ENCODE measurements at regions not wholly inside any gene's neighbourhood (a gene's known extent, or its start where the extent isn't known, plus 50 kb on each side); places are given as distances from the start of the nearest gene placed in this dataset.
"Not testable (repeated sequence)": the region's sequence is repeated elsewhere in the genome, so short reads cannot be mapped to it uniquely, and the experiment has no call there.

GRCh38 chr3:10645800-10646199, 140.4 kb upstream of the ATP2B2 start:
- no peak for DNase-seq (ENCODE audit: low spot score)
- no peak for TF ChIP-seq CTCF (IDR thresholded peaks at IDR 0.05)
- Histone ChIP-seq H3K36me3 (no peaks in the 10 kb centered on the region), H3K4me1 (no peaks in the 10 kb centered on the region), H3K27me3 (no peaks in the 10 kb centered on the region), H3K27ac (no peak overlapping the region), H3K4me3 (no peak overlapping the region), H3K9me3 (no peaks in the 10 kb centered on the region)

GRCh38 chr3:10646531-10647335, 141.3 kb upstream of the ATP2B2 start:
- Histone ChIP-seq H3K4me1 (no peaks in the 10 kb centered on the region), H3K4me3 (no peak overlapping the region), H3K27ac (no peak overlapping the region), H3K9me3 (no peaks in the 10 kb centered on the region), H3K36me3 (no peaks in the 10 kb centered on the region), H3K27me3 (no peaks in the 10 kb centered on the region)
- no peak for DNase-seq (ENCODE audit: low spot score)
- TF ChIP-seq CTCF (IDR thresholded peaks at IDR 0.05) = no peak

- Histone ChIP-seq H3K4me1 (no peaks in the 10 kb centered on the region), H3K4me3 (no peak overlapping the region), H3K27ac (no peak overlapping the region), H3K27me3 (no peaks in the 10 kb centered on the region), H3K36me3 (no peaks in the 10 kb centered on the region), H3K9me3 (no peaks in the 10 kb centered on the region)
- DNase-seq (ENCODE audit: low spot score) = no peak
- TF ChIP-seq CTCF (IDR thresholded peaks at IDR 0.05) = no peak
Observed at GRCh38 chr3:10647376-10647775, 142.0 kb upstream of the ATP2B2 start.

- TF ChIP-seq CTCF (IDR thresholded peaks at IDR 0.05) = no peak
- Histone ChIP-seq H3K4me3 (no peak overlapping the region), H3K27me3 (no peaks in the 10 kb centered on the region), H3K36me3 (no peaks in the 10 kb centered on the region), H3K9me3 (no peaks in the 10 kb centered on the region), H3K27ac (no peak overlapping the region), H3K4me1 (no peaks in the 10 kb centered on the region)
- no peak for DNase-seq (ENCODE audit: low spot score)
Observed at GRCh38 chr3:10648181-10648580, 142.8 kb upstream of the ATP2B2 start.

- H3K9me3 ChIP-seq; H3K27me3 ChIP-seq; H3K4me1 ChIP-seq; H3K4me3 ChIP-seq; H3K27ac ChIP-seq; H3K36me3 ChIP-seq; DNase-seq (ENCODE audit: low spot score): not testable (repeated sequence)
Observed at GRCh38 chr3:10649463-10649862, 144.1 kb upstream of the ATP2B2 start.

GRCh38 chr3:10651506-10651905, 146.1 kb upstream of the ATP2B2 start:
- TF ChIP-seq CTCF (IDR thresholded peaks at IDR 0.05) = no peak
- H3K4me3 ChIP-seq = no peak overlapping the region
- no peaks in the 10 kb centered on the region for H3K4me1 ChIP-seq
- H3K36me3 ChIP-seq = no peaks in the 10 kb centered on the region
- H3K27me3 ChIP-seq = no peaks in the 10 kb centered on the region
- no peaks in the 10 kb centered on the region for H3K9me3 ChIP-seq
- H3K27ac ChIP-seq = no peak overlapping the region
- DNase-seq (ENCODE audit: low spot score) = no peak

Measured in right atrium auricular region (tissue), 2 donors.